ENCODE measurements at regions not wholly inside any gene's neighbourhood (a gene's known extent, or its start where the extent isn't known, plus 50 kb on each side); places are given as distances from the start of the nearest gene placed in this dataset.

DNA sequence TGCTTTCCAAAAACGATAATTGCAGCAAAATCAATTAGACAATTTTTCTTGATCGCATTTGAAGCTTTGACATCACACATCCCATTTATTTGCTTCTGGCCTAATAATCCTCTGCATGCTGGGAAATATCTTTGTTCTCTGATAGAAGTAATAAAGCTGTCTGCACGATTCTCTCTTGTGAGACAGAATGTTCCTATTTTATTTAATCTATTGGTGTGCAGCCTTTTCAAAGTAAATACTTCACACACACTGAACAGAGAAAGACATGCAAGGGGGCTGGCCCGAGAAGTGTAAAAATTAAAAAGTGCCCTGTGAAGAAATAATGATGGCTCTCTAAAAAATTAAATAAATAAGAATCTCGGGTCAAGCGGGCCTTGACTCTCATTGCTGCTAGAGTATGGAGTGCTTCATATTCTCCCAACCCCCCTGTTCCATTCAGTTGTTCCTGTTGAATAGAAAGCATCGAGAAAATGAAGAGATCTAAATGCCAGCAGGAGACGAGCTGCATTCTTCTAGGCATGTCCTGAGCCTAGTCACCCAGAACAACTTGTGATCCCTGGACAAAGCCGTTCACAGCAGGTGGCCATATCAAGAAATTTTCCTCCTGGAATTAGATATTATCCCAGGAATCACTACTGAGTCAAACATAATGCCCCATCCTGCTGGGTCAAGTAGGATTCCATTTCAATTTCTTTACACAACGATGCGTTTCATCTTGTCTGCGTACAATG lies 625.9 kb upstream of the EPHA7 start:
- H3K27ac ChIP-seq (ENCODE audit: low read depth in 2 of 2, low read length in 2 of 2), result no peak overlapping the region
- DNase-seq (peak in 2 of 5 donors; percentile 23 to 30), FAIRE-seq (no peak)
- no peak overlapping the region for H3K4me3 ChIP-seq (ENCODE audit: low read length in 3 of 3)
- H3K4me1 ChIP-seq (ENCODE audit: control insufficient read depth in 2 of 3, insufficient read depth in 2 of 3, low read depth in 1 of 3, low read length in 3 of 3), result no peaks in the 10 kb centered on the region
- H3K27me3 ChIP-seq (ENCODE audit: control insufficient read depth, insufficient read depth, low read length), result no peaks in the 10 kb centered on the region
- H3K9ac ChIP-seq (ENCODE audit: low read length in 3 of 3), result no peak overlapping the region
- no peaks in the 10 kb centered on the region for H3K36me3 ChIP-seq (ENCODE audit: control insufficient read depth in 2 of 3, insufficient read depth in 3 of 3, low read length in 3 of 3)
- intact Hi-C loops (cut with DNase I), result no loop called here
- TF ChIP-seq, protein P1, sequence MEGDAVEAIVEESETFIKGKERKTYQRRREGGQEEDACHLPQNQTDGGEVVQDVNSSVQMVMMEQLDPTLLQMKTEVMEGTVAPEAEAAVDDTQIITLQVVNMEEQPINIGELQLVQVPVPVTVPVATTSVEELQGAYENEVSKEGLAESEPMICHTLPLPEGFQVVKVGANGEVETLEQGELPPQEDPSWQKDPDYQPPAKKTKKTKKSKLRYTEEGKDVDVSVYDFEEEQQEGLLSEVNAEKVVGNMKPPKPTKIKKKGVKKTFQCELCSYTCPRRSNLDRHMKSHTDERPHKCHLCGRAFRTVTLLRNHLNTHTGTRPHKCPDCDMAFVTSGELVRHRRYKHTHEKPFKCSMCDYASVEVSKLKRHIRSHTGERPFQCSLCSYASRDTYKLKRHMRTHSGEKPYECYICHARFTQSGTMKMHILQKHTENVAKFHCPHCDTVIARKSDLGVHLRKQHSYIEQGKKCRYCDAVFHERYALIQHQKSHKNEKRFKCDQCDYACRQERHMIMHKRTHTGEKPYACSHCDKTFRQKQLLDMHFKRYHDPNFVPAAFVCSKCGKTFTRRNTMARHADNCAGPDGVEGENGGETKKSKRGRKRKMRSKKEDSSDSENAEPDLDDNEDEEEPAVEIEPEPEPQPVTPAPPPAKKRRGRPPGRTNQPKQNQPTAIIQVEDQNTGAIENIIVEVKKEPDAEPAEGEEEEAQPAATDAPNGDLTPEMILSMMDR (IDR thresholded peaks at IDR 0.05; ENCODE audit: borderline replicate concordance, extremely low read depth, insufficient read depth), result no peak
- H3K9me3 ChIP-seq (ENCODE audit: control insufficient read depth in 2 of 3, insufficient read depth in 1 of 3, low read length in 3 of 3), result no peaks in the 10 kb centered on the region

DNA sequence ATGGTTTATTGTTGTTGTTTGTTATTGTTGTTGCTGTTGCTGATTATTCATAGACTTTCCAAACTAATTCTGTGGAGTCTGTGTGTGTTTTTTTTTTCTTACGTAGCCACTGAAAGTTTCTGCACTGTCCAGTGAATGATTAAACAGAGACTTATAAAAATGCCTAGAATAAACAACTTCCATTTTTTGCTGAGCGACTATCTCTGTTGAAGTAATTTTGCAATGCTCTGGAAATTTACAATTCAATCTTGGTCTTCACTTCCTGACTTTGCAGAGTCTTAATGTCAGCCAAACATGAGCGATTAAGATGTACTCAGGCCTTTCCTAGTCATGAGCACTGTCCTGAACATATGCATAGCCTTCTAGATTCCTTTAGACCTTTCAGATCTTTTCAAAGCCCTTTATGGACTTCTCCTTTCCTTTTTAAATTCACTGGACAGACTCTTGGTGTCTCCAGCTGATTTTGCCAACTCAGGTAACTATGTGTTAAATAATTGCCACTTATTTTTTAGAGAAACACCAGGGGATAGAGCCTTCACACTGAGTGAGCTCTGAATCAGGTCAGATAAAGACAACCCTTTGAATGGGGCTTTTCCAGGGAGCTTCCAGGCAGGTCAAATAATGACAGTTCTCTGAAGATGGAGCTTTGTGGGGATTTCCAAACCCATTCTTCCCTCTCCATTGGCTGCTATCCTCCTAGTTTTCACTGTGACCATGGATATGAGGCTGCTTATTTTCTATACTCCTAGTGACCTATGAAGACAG lies 622.8 kb upstream of the EPHA7 start:
- intact Hi-C loops (cut with DNase I), result no loop called here

DNA sequence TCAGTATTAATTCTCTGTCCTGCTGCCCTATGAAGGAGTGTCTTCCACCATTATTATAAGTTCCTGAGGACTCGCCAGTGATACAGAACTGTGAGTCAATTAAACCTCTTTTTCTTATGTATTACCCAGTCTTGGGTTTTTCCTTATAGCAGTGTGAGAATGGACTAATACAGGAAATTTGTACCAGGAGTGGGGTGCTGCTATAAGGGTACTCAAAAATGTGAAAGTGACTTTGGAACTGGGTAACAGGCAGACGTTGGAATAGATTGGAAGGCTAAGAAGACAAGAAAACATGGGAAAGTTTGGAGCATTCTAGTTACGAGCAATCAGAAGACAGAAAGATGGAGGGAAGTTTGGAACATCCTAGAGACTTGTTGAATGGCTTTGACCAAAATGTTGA lies 616.7 kb upstream of the EPHA7 start:
- Histone ChIP-seq H3K9ac (ENCODE audit: low read length in 3 of 3) (no peak overlapping the region), H3K36me3 (ENCODE audit: control insufficient read depth in 2 of 3, insufficient read depth in 3 of 3, low read length in 3 of 3) (no peaks in the 10 kb centered on the region), H3K4me1 (ENCODE audit: control insufficient read depth in 2 of 3, insufficient read depth in 2 of 3, low read depth in 1 of 3, low read length in 3 of 3) (no peaks in the 10 kb centered on the region), H3K27me3 (ENCODE audit: control insufficient read depth, insufficient read depth, low read length) (no peaks in the 10 kb centered on the region), H3K27ac (ENCODE audit: low read depth in 2 of 2, low read length in 2 of 2) (no peak overlapping the region), H3K4me3 (ENCODE audit: low read length in 3 of 3) (no peak overlapping the region), H3K9me3 (ENCODE audit: control insufficient read depth in 2 of 3, insufficient read depth in 1 of 3, low read length in 3 of 3) (peaks cover 0 to 9% (median 0%) of the 10 kb centered on the region in 3 donors)
- intact Hi-C loops (cut with DNase I), result no loop called here
- FAIRE-seq (no peak), DNase-seq (no peak)
- TF ChIP-seq, protein P1 (IDR thresholded peaks at IDR 0.05; ENCODE audit: borderline replicate concordance, extremely low read depth, insufficient read depth), result no peak

More for the DNA sequence above, 622.8 kb upstream of the EPHA7 start:
- Histone ChIP-seq H3K27me3 (ENCODE audit: control insufficient read depth, insufficient read depth, low read length) (no peaks in the 10 kb centered on the region), H3K9me3 (ENCODE audit: control insufficient read depth in 2 of 3, insufficient read depth in 1 of 3, low read length in 3 of 3) (no peaks in the 10 kb centered on the region), H3K4me1 (ENCODE audit: control insufficient read depth in 2 of 3, insufficient read depth in 2 of 3, low read depth in 1 of 3, low read length in 3 of 3) (no peaks in the 10 kb centered on the region), H3K4me3 (ENCODE audit: low read length in 3 of 3) (no peak overlapping the region), H3K36me3 (ENCODE audit: control insufficient read depth in 2 of 3, insufficient read depth in 3 of 3, low read length in 3 of 3) (no peaks in the 10 kb centered on the region), H3K27ac (ENCODE audit: low read depth in 2 of 2, low read length in 2 of 2) (no peak overlapping the region), H3K9ac (ENCODE audit: low read length in 3 of 3) (no peak overlapping the region)
- DNase-seq (no peak), FAIRE-seq (no peak)
- TF ChIP-seq, protein P1 (IDR thresholded peaks at IDR 0.05; ENCODE audit: borderline replicate concordance, extremely low read depth, insufficient read depth), result no peak

Measured in kidney (tissue), 13 donors.